Activated naive CD4-positive, alpha-beta T cell treated with anti-CD3 and anti-CD28 coated beads for 36 hours (primary cell): ENCODE measurements at regions not wholly inside any gene's neighbourhood (a gene's known extent, or its start where the extent isn't known, plus 50 kb on each side); places are given as distances from the start of the nearest gene placed in this dataset.

Experiments
- CTCF ChIA-PET: fragments of 350-600 bp; sonication (Branson Sonifier 250); formaldehyde crosslinking; loops from one replicate; lab custom pipeline; 2021; ENCODE audit warnings: antibody characterized with exemption; lab: Charles Lee
- DNase-seq: peaks from one replicate; pipeline ENCODE4 v3.0.0-alpha.2; 2020
- H3K27ac Mint-ChIP-seq: one replicate; pipeline ENCODE4 v1.8.0; 2021; ENCODE audit warnings: mild to moderate bottlenecking, mixed read lengths
- H3K27me3 Mint-ChIP-seq: one replicate; pipeline ENCODE4 v1.8.0; 2021; ENCODE audit warnings: low read depth, mixed read lengths
- H3K36me3 Mint-ChIP-seq: one replicate; pipeline ENCODE4 v1.8.0; 2021; ENCODE audit warnings: low read depth, mixed read lengths
- H3K4me1 Mint-ChIP-seq: one replicate; pipeline ENCODE4 v1.8.0; 2021; ENCODE audit warnings: low read depth, mixed read lengths
- H3K4me3 Mint-ChIP-seq: one replicate; pipeline ENCODE4 v1.8.0; 2021; ENCODE audit warnings: mild to moderate bottlenecking, moderate library complexity, mixed read lengths
- H3K9me3 Mint-ChIP-seq: one replicate; pipeline ENCODE4 v1.8.0; 2021; ENCODE audit warnings: mixed read lengths
- intact Hi-C: fragments of 100-400 bp; cut with micrococcal nuclease; formaldehyde crosslinking; loops from one replicate; pipeline ENCODE4 v1.15.1; 2023

DNA sequence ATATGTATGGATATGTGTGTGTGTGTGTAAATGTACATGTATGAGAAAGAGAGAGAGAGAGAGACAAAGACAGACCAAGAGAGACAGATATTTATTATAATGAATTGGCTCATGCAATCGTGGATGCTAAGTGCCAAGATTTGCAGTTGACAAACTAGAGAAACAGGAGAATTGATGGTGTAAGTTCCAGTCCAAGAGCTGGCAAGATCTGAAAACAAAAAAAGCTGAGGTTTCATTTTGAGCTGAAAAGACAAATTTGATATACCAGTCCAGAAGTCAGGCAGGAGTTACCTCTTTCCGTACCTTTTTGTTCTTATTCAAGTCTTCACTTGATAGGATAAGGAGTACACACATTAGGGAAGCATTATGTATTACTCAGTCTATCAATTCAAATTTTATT lies 157.8 kb downstream of the COPS8 start:
- no peak for DNase-seq
- H3K27ac Mint-ChIP-seq, result no peak overlapping the region
- peaks cover 18% of the 10 kb centered on the region for H3K9me3 Mint-ChIP-seq
- H3K36me3 Mint-ChIP-seq, result no peaks in the 10 kb centered on the region
- no peaks in the 10 kb centered on the region for H3K4me1 Mint-ChIP-seq
- H3K4me3 Mint-ChIP-seq, result no peak overlapping the region
- intact Hi-C loops, result no loop called here
- peaks cover 3% of the 10 kb centered on the region for H3K27me3 Mint-ChIP-seq
- CTCF ChIA-PET, result no interaction called here

DNA sequence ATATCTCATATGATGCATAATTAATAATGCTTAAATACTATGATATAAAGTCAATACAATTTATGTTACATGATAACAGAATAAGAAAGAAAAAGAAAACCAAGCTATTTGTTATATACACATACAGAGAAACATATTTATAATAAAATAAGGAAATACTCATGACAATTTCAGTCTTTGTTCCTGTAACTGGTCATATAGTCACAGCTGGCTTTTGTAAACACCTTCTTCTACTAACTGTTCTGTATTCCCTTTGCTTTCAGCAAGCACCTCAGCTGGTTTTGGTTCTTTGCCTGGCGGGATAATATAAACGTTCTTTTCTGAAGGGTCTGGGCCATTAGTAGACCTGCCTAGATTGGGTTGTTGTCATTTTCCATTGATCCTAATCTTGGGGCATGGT lies 158.5 kb downstream of the COPS8 start:
- no peak for DNase-seq
- intact Hi-C loops, result no loop called here
- Mint-ChIP-seq H3K4me3 (no peak overlapping the region), H3K9me3 (peaks cover 18% of the 10 kb centered on the region), H3K36me3 (no peaks in the 10 kb centered on the region), H3K4me1 (no peaks in the 10 kb centered on the region), H3K27me3 (peaks cover 3% of the 10 kb centered on the region), H3K27ac (no peak overlapping the region)
- CTCF ChIA-PET, result no interaction called here

DNA sequence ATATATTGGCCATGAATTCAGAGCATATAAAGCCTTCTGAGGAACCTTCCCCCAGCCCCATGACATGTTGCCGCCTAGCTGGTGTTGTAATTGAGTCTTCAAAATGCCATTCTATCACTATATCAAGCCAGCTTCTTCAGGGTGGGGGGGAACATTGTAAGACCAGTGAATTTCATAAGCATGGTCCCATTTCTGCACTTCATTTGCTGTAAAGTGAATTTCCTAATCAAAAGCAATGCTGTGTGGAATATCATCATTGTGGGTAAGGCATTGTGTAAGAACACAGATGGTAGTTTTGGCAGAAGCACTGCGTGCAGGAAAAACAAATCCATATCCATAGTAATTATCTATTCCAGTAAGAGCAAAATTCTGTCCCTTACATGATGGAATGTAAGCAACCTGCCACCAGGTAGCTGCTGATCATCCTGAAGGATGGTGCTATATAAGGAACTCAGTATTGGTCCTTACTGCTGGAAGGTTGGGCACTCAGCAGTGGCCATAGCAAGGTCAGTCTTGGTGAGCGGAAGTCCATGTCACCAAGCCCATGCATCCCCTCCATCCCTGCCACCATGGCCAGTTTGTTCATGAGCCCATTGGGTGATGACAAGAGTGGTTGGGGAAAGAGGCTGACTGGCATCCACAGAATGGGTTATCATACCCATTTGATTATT lies 159.4 kb downstream of the COPS8 start:
- no peak overlapping the region for H3K27ac Mint-ChIP-seq

DNA sequence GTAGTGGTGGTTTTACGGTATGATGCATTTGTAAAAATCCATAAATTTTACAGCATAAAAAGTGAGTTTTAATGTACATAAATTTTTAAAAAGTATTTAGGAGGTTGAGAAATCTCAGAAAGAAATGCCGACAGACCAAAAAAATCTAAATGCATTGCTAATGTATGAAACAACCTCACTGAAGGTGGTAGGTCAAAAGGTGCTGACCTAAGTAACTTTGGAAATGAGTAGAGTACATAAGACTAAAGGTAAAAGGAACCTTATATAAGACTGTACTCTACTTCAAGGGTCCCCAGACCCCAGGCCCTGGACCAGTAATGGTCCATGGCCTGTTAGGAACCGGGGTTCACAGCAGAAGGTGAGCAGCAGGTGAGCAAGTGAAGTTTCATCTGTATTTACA lies 163.4 kb downstream of the COL6A3 start:
- H3K4me1 Mint-ChIP-seq, result no peaks in the 10 kb centered on the region
- CTCF ChIA-PET, result no interaction called here

More for the DNA sequence above, 159.4 kb downstream of the COPS8 start:
- peaks cover 3% of the 10 kb centered on the region for H3K27me3 Mint-ChIP-seq
- H3K9me3 Mint-ChIP-seq, result peaks cover 16% of the 10 kb centered on the region
- intact Hi-C loops, result no loop called here
- DNase-seq, result no peak
- H3K4me1 Mint-ChIP-seq, result no peaks in the 10 kb centered on the region
- CTCF ChIA-PET, result no interaction called here
- no peaks in the 10 kb centered on the region for H3K36me3 Mint-ChIP-seq
- no peak overlapping the region for H3K4me3 Mint-ChIP-seq

DNA sequence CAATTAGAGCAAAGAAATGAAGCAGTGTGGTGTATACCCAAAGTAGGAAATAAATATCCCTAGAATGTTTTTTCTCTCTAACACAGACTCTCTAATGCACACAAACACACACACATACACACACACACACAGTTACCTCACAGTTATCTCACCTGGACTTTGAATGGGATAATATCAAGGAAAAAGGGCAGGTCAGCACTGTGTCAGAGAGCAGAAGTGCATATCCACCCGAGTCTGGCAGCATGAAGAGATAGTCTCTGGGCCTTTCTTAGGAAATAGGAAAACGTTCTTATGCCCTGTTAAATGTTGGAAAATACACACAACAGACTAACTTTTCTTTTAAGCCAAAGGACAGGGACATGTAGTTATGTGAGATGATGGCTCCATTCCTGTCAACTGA lies 162.0 kb downstream of the COL6A3 start:
- no peaks in the 10 kb centered on the region for H3K36me3 Mint-ChIP-seq
- intact Hi-C loops, result no loop called here

More for the DNA sequence above, 163.4 kb downstream of the COL6A3 start:
- Mint-ChIP-seq H3K4me3 (no peak overlapping the region), H3K27ac (no peak overlapping the region), H3K27me3 (no peaks in the 10 kb centered on the region), H3K36me3 (no peaks in the 10 kb centered on the region), H3K9me3 (no peaks in the 10 kb centered on the region)
- intact Hi-C loops, result no loop called here
- no peak for DNase-seq

DNA sequence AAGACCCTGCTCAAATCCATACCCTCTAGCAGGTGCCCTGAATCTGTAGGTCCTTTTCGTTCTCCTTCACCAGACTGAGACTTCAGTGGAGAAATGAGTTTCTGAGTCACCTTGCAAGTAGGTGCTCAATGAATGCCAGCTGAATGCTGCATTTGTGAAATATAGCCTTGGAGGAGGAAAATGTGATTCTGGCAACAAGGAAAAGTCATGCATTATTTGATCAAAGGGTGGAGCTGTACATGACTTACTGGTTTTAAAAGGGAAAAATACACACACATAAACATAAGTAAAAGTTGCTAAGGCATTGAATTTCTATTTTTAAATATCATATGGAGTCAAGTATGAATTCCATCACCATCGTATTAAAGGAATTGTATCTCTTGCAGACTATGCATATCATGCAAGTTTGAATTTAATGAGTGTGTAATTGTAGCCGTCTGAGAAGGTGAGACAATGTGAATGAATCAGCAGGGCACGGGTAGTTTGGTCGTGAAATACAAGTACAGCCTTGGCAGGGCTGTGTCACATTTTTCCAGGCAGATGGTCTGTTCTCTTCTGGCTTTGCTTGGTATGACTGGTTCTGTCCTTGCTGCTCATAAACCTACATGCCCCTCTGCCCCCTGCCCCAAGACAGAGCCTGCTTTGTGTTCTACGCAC lies 160.8 kb downstream of the COL6A3 start:
- peaks cover 3% of the 10 kb centered on the region for H3K4me1 Mint-ChIP-seq
- CTCF ChIA-PET, result no interaction called here
- no peak overlapping the region for H3K4me3 Mint-ChIP-seq
- no peak overlapping the region for H3K27ac Mint-ChIP-seq
- H3K9me3 Mint-ChIP-seq, result no peaks in the 10 kb centered on the region
- no peak for DNase-seq
- no peaks in the 10 kb centered on the region for H3K27me3 Mint-ChIP-seq
- intact Hi-C loops, result no loop called here
- no peaks in the 10 kb centered on the region for H3K36me3 Mint-ChIP-seq

More for the DNA sequence above, 162.0 kb downstream of the COL6A3 start:
- no peak for DNase-seq
- CTCF ChIA-PET, result no interaction called here
- no peak overlapping the region for H3K4me3 Mint-ChIP-seq
- no peak overlapping the region for H3K27ac Mint-ChIP-seq
- no peaks in the 10 kb centered on the region for H3K27me3 Mint-ChIP-seq
- no peaks in the 10 kb centered on the region for H3K9me3 Mint-ChIP-seq
- no peaks in the 10 kb centered on the region for H3K4me1 Mint-ChIP-seq

DNA sequence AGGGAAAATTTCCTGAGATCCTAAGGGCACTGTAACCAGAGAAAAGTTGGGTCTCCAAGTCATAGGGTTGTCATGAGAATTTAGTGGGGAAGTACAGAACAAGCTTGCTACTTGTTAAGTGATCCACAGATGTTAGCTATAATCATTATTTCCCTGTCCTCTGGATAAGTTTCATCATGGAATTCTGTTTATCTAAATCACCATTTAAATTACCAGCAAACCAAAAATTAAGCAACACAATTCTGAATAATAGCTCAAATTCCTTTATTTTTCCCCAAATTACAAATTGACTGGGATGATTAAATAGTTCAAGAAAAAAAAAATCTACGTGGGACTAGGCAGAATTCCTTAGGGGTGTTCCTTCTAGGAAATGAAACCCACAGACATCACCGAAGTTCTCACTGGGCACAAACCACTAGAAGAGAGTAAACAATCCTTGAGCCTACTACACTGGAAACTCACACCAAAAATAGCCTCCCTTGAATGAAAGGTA lies 159.5 kb downstream of the COL6A3 start:
- intact Hi-C loops, result no loop called here
- H3K4me3 Mint-ChIP-seq, result no peak overlapping the region
- CTCF ChIA-PET, result interaction anchor here (0.8 kb wide), 1 partner anchor 16 kb away, joined by 4 read pairs; no protein-coding TSS in a partner anchor
- no peaks in the 10 kb centered on the region for H3K27me3 Mint-ChIP-seq
- H3K27ac Mint-ChIP-seq, result no peak overlapping the region
- no peak for DNase-seq
- H3K36me3 Mint-ChIP-seq, result no peaks in the 10 kb centered on the region
- H3K9me3 Mint-ChIP-seq, result no peaks in the 10 kb centered on the region
- peaks cover 3% of the 10 kb centered on the region for H3K4me1 Mint-ChIP-seq

DNA sequence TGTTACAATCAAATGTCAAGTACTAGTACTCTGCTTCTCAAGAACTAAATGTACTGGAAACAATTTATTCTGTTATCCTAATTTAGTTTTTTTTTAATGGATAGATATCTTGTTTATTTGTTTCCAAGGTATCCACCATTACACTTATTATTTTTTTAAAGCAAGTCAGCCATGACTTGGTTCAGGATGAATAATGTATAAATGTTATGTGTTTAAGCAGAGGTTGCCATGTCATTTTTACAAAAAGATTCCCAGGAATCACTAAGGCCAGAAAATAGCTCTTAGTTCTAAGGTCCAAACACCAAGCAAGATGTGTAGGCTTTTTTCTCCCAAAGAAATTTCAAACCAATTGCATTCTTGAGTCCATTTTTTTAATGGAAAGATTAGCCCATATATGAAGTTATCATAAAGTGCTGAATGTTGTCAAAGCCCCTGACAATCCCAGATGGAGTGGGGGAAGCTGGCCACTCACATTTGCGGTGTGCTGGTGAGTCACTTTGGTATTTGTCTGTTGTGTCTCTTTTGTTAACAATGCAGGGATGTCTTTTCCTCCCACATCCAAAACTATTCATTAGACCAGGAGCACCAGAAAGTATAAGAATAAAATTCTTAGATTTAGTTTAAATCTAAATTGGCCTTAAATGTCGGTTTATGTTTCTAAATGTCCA lies 158.9 kb downstream of the COL6A3 start:
- Mint-ChIP-seq H3K36me3 (no peaks in the 10 kb centered on the region), H3K27ac (no peak overlapping the region), H3K4me1 (peaks cover 3% of the 10 kb centered on the region), H3K9me3 (no peaks in the 10 kb centered on the region), H3K27me3 (no peaks in the 10 kb centered on the region), H3K4me3 (no peak overlapping the region)
- DNase-seq, result no peak
- intact Hi-C loops, result no loop called here
- CTCF ChIA-PET, result interaction anchor here (0.8 kb wide), 1 partner anchor 15 kb away, joined by 4 read pairs; no protein-coding TSS in a partner anchor

DNA sequence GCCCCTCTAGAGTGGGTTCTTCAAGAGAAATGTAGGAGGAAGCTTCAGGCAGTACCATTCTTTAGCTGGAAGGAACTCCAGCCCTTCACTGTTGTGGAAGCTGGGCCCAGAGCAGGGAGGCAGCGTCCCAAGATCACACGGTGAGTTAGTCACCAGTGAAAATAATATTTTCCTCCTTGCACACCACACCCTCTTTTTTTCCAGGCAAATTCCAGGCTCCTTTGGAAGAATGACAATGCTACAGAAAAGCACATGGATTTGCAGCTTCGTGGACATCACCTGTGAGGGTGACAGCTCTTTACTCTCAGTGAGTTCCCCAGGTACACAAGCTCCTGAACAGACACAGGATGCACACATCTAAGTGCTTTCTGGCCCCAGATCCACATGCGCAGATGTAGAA lies 157.1 kb downstream of the COL6A3 start:
- Mint-ChIP-seq H3K9me3 (no peaks in the 10 kb centered on the region), H3K36me3 (no peaks in the 10 kb centered on the region), H3K4me3 (no peak overlapping the region), H3K27me3 (no peaks in the 10 kb centered on the region), H3K4me1 (peaks cover 3% of the 10 kb centered on the region), H3K27ac (no peak overlapping the region)
- DNase-seq, result no peak
- intact Hi-C loops, result no loop called here
- CTCF ChIA-PET, result interaction anchor here (1.5 kb wide), 1 partner anchor 102 kb away, joined by 3 read pairs; no protein-coding TSS in a partner anchor

DNA sequence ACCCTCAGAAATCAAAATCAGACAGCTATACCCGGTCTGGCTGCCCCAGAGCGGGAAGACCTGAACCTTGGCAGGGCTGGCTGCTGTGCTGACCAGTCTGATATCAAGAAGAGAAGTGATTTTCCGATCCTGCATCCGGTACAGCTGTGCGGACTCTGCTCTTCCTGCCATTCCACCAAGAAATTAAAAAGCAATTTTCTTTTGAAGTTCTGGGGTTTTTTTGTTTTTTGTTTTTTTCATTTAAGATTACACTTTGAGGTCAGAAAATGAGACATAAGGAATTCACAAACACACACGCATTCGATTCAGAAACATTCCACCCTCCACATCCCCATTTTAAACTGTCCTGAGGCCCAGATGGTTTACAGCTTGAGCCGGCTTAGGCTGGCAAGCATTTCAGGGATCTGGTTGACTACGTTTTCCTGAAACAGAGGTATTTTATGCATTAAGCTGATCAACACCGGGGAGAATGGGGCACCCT lies 156.5 kb downstream of the COL6A3 start:
- no peaks in the 10 kb centered on the region for H3K27me3 Mint-ChIP-seq
- intact Hi-C loops, result no loop called here
- CTCF ChIA-PET, result interaction anchor here (1.5 kb wide), 2 partner anchors 44 to 103 kb away, joined by 3 read pairs; no protein-coding TSS in a partner anchor

DNA sequence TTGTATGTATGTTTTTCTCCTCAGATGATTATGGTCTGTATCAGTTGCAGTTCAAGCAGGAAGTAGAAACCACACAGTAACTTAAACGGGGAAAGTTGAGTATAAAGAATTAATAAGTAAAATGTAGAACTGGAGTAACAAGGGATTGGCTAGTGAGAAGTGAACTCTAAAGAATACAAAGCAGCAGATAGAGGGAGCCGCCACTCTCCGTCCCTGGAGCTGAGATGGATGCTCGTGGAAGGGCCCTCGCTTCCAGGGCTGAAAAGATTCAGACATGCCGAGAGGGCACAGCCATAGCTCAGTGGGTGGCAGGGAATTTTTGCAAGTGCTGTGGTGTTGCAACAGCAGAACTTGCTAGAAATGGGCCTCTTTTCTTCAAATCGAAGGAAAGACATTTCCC lies 155.8 kb downstream of the COL6A3 start:
- DNase-seq, result no peak
- H3K4me3 Mint-ChIP-seq, result no peak overlapping the region
- no peak overlapping the region for H3K27ac Mint-ChIP-seq
- no peaks in the 10 kb centered on the region for H3K9me3 Mint-ChIP-seq
- CTCF ChIA-PET, result interaction anchor here (1.5 kb wide), 2 partner anchors 43 to 103 kb away, joined by 3 read pairs; no protein-coding TSS in a partner anchor
- intact Hi-C loops, result no loop called here
- H3K36me3 Mint-ChIP-seq, result no peaks in the 10 kb centered on the region
- peaks cover 3% of the 10 kb centered on the region for H3K4me1 Mint-ChIP-seq
- H3K27me3 Mint-ChIP-seq, result no peaks in the 10 kb centered on the region

More for the DNA sequence above, 156.5 kb downstream of the COL6A3 start:
- no peak overlapping the region for H3K4me3 Mint-ChIP-seq
- H3K27ac Mint-ChIP-seq, result no peak overlapping the region
- no peaks in the 10 kb centered on the region for H3K9me3 Mint-ChIP-seq
- no peaks in the 10 kb centered on the region for H3K36me3 Mint-ChIP-seq
- DNase-seq, result no peak
- H3K4me1 Mint-ChIP-seq, result peaks cover 3% of the 10 kb centered on the region

DNA sequence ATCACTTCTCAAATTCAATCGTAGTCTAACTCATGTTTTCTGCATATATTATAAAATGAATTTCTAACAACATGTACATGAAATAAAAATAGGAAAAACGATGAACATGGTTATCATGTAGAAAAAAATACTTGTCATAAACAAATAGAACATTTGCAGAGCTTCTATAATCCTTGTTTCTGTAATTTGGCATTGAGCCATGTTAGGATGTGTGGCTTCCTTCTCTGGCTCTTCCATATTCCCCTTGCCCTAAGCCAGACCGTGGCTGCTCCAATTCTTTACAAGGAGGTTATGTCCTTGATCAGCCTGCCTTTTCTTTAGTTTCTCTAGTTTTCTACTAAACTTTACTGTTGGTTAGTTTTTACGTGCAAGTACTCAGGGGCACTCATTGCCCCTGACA lies 155.3 kb downstream of the COL6A3 start:
- no peak overlapping the region for H3K27ac Mint-ChIP-seq
- H3K4me3 Mint-ChIP-seq, result no peak overlapping the region
- peaks cover 3% of the 10 kb centered on the region for H3K4me1 Mint-ChIP-seq
- intact Hi-C loops, result no loop called here
- CTCF ChIA-PET, result interaction anchor here (1.5 kb wide), 1 partner anchor 43 kb away, joined by 3 read pairs; no protein-coding TSS in a partner anchor
- H3K27me3 Mint-ChIP-seq, result no peaks in the 10 kb centered on the region
- DNase-seq, result no peak
- H3K36me3 Mint-ChIP-seq, result no peaks in the 10 kb centered on the region
- H3K9me3 Mint-ChIP-seq, result no peaks in the 10 kb centered on the region
